RWPE2 (cell line): ENCODE measurements at regions not wholly inside any gene's neighbourhood (a gene's known extent, or its start where the extent isn't known, plus 50 kb on each side); places are given as distances from the start of the nearest gene placed in this dataset.
"Not testable (repeated sequence)": the region's sequence is repeated elsewhere in the genome, so short reads cannot be mapped to it uniquely, and the experiment has no call there.

Experiments
- ATAC-seq: fragments of 200-7000 bp; cut with Tn5 transposase; 3 replicates; pipeline ENCODE4 v1.9.1; 2021; ENCODE audit warnings: low read depth
- DNase-seq: peaks from one replicate; pipeline ENCODE4 v3.0.0-alpha.2; 2020; ENCODE audit warnings: low spot score
- H3K27ac ChIP-seq: fragments of 450-650 bp; 2 replicates; pipeline ENCODE4 v1.5.1; 2017; ENCODE audit warnings: mild to moderate bottlenecking; ENCODE audit not compliant: poor library complexity, severe bottlenecking
- H3K27me3 ChIP-seq: fragments of 250-450 bp; sonication (Bioruptor Pico); 2 replicates; pipeline ENCODE4 v1.5.1; 2021; ENCODE audit warnings: mild to moderate bottlenecking, moderate library complexity; ENCODE audit not compliant: insufficient read depth, poor library complexity, severe bottlenecking
- H3K36me3 ChIP-seq: fragments of 250-450 bp; sonication (Bioruptor Pico); 2 replicates; pipeline ENCODE4 v1.5.1; 2020; ENCODE audit warnings: low read depth, mild to moderate bottlenecking, moderate library complexity
- H3K4me1 ChIP-seq: fragments of 250-450 bp; sonication (Bioruptor Pico); 2 replicates; pipeline ENCODE4 v1.5.1; 2021; ENCODE audit warnings: mild to moderate bottlenecking, moderate library complexity; ENCODE audit not compliant: insufficient read depth, poor library complexity, severe bottlenecking
- H3K4me3 ChIP-seq: fragments of 250-450 bp; sonication (Bioruptor Pico); 2 replicates; pipeline ENCODE4 v1.5.1; 2021; ENCODE audit warnings: mild to moderate bottlenecking, moderate library complexity; ENCODE audit not compliant: severe bottlenecking
- H3K9me3 ChIP-seq: fragments of 250-450 bp; sonication (Bioruptor Pico); 2 replicates; pipeline ENCODE4 v1.5.1; 2021; ENCODE audit warnings: mild to moderate bottlenecking, moderate library complexity; ENCODE audit not compliant: severe bottlenecking
- CTCF ChIP-seq: fragments of 450-650 bp; IDR thresholded peaks from one replicate; pipeline ENCODE4 v1.5.1; 2017; ENCODE audit warnings: mild to moderate bottlenecking, moderate library complexity; ENCODE audit not compliant: poor library complexity, severe bottlenecking

GRCh38 chr22:26768952-26769351 is 111.6 kb downstream of the MIAT start:
- DNase-seq (no peak), ATAC-seq (no peak)
- H3K27me3 ChIP-seq, result no peaks in the 10 kb centered on the region
- H3K4me1 ChIP-seq, result no peaks in the 10 kb centered on the region
- TF ChIP-seq CTCF, result no peak
- H3K27ac ChIP-seq, result no peak overlapping the region
- no peaks in the 10 kb centered on the region for H3K36me3 ChIP-seq
- H3K9me3 ChIP-seq, result no peaks in the 10 kb centered on the region
- no peak overlapping the region for H3K4me3 ChIP-seq

GRCh38 chr22:26769663-26770062 is 112.3 kb downstream of the MIAT start:
- no peaks in the 10 kb centered on the region for H3K4me1 ChIP-seq
- no peaks in the 10 kb centered on the region for H3K27me3 ChIP-seq
- TF ChIP-seq CTCF, result no peak
- no peaks in the 10 kb centered on the region for H3K36me3 ChIP-seq
- H3K27ac ChIP-seq, result no peak overlapping the region
- no peak for DNase-seq
- H3K9me3 ChIP-seq, result no peaks in the 10 kb centered on the region
- no peak for ATAC-seq
- no peak overlapping the region for H3K4me3 ChIP-seq

- TF ChIP-seq CTCF, result no peak
These were observed 113.2 kb downstream of the MIAT start for GRCh38 chr22:26770624-26771023.

GRCh38 chr22:26773054-26773453 is 115.7 kb downstream of the MIAT start:
- H3K9me3 ChIP-seq, H3K27ac ChIP-seq, H3K27me3 ChIP-seq, H3K4me3 ChIP-seq, H3K4me1 ChIP-seq, ATAC-seq, DNase-seq, H3K36me3 ChIP-seq: not testable (repeated sequence)

More at GRCh38 chr22:26770624-26771023, 113.2 kb downstream of the MIAT start:
- H3K27ac ChIP-seq, result no peak overlapping the region
- no peaks in the 10 kb centered on the region for H3K36me3 ChIP-seq
- no peaks in the 10 kb centered on the region for H3K27me3 ChIP-seq
- DNase-seq (no peak), ATAC-seq (no peak)
- no peak overlapping the region for H3K4me3 ChIP-seq
- no peaks in the 10 kb centered on the region for H3K4me1 ChIP-seq
- no peaks in the 10 kb centered on the region for H3K9me3 ChIP-seq

GRCh38 chr22:26775394-26775793 is 118.0 kb downstream of the MIAT start:
- no peak for ATAC-seq
- no peak overlapping the region for H3K4me3 ChIP-seq
- no peaks in the 10 kb centered on the region for H3K27me3 ChIP-seq
- H3K36me3 ChIP-seq, result no peaks in the 10 kb centered on the region
- H3K27ac ChIP-seq, result no peak overlapping the region
- H3K9me3 ChIP-seq, result no peaks in the 10 kb centered on the region
- TF ChIP-seq CTCF, result no peak
- H3K4me1 ChIP-seq, result no peaks in the 10 kb centered on the region
- DNase-seq, result no peak
